ENCODE measurements at regions not wholly inside any gene's neighbourhood (a gene's known extent, or its start where the extent isn't known, plus 50 kb on each side); places are given as distances from the start of the nearest gene placed in this dataset.

DNA sequence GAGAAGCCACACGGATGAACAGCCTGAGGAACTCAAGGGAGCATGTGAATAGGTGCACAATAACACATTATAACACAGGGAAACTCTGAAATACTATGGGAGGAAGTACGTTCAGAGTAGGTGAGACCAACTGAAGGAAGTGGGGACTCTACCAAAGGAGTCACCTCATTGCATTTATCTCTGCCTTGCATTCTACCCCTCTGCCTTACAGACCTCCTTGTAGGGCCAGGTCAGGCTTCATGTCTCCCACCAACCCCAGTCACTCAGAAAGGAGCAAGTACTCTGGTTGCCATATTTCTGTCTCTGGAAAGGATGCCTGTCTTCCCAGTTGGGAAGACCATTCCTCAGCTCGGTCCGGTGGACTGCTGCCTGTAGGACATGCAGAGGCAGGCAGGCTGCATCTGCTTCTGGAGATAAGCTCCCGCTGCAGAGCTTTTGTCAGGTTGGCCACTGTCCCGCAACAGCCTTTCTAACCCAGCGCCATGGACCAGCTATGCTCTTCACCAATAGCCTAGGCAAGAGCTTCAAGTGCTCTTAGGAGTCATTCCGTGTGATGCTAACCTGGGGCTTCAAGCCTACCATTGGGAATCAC, 51.6 kb upstream of the ASIP start:
- no peaks in the 10 kb centered on the region for H4K20me1 ChIP-seq (ENCODE audit: insufficient read depth, low read length)
- H3K9ac ChIP-seq (ENCODE audit: insufficient read depth, low read length, poor library complexity, severe bottlenecking), result no peak overlapping the region
- H3K27me3 Mint-ChIP-seq (ENCODE audit: low read depth in 3 of 3), result peaks cover 8 to 24% (median 14%) of the 10 kb centered on the region in 3 donors
- H3K79me2 ChIP-seq (ENCODE audit: insufficient read depth, low read length), result no peaks in the 10 kb centered on the region
- intact Hi-C loops (cut with micrococcal nuclease), result no loop called here
- DNase-seq, result no peak
- no peak for TF ChIP-seq CTCF (IDR thresholded peaks at IDR 0.05)
- no peak overlapping the region for H3K27ac ChIP-seq (ENCODE audit: low read depth in 1 of 2, low read length in 2 of 2)
- H3K9me3 ChIP-seq (replicated peaks in 1 of 2; ENCODE audit: control insufficient read depth in 1 of 2, insufficient read depth in 1 of 2, low read length in 2 of 2), result no peaks in the 10 kb centered on the region
- H3K9me3 Mint-ChIP-seq, result no peaks in the 10 kb centered on the region
- H3K27me3 ChIP-seq (ENCODE audit: control insufficient read depth in 2 of 2, insufficient read depth in 2 of 2, low read length in 2 of 2), result no peaks in the 10 kb centered on the region
- H3K4me1 ChIP-seq (ENCODE audit: control insufficient read depth in 1 of 2, insufficient read depth in 2 of 2, low read length in 2 of 2), result no peaks in the 10 kb centered on the region
- WGBS (ENCODE audit: insufficient coverage), result 93% methylated on average over 6 of the region's 8 CpGs
- H3K4me3 Mint-ChIP-seq, result no peak overlapping the region
- H3K4me3 ChIP-seq (replicated peaks in 1 of 3; ENCODE audit: low read depth in 2 of 3, low read length in 3 of 3), result no peak overlapping the region
- H3K4me2 ChIP-seq (replicated peaks; ENCODE audit: extremely low read depth, low read length, poor library complexity, severe bottlenecking), result no peak overlapping the region
- no peaks in the 10 kb centered on the region for H3K36me3 Mint-ChIP-seq
- no peak overlapping the region for H2AFZ ChIP-seq (ENCODE audit: insufficient read depth, low read depth, low read length, poor library complexity, severe bottlenecking)
- no peaks in the 10 kb centered on the region for H3K4me1 Mint-ChIP-seq
- H3K27ac Mint-ChIP-seq, result no peak overlapping the region
- H3K36me3 ChIP-seq (replicated peaks in 1 of 2; ENCODE audit: control insufficient read depth in 1 of 2, insufficient read depth in 2 of 2, low read length in 2 of 2), result no peaks in the 10 kb centered on the region

- Histone ChIP-seq H3K27ac (ENCODE audit: low read depth in 1 of 2, low read length in 2 of 2) (no peak overlapping the region), H3K4me3 (replicated peaks in 1 of 3; ENCODE audit: low read depth in 2 of 3, low read length in 3 of 3) (no peak overlapping the region), H3K79me2 (ENCODE audit: insufficient read depth, low read length) (no peaks in the 10 kb centered on the region), H3K27me3 (ENCODE audit: control insufficient read depth in 2 of 2, insufficient read depth in 2 of 2, low read length in 2 of 2) (no peaks in the 10 kb centered on the region), H3K36me3 (replicated peaks in 1 of 2; ENCODE audit: control insufficient read depth in 1 of 2, insufficient read depth in 2 of 2, low read length in 2 of 2) (no peaks in the 10 kb centered on the region), H2AFZ (ENCODE audit: insufficient read depth, low read depth, low read length, poor library complexity, severe bottlenecking) (no peak overlapping the region), H3K9me3 (replicated peaks in 1 of 2; ENCODE audit: control insufficient read depth in 1 of 2, insufficient read depth in 1 of 2, low read length in 2 of 2) (no peaks in the 10 kb centered on the region), H3K9ac (ENCODE audit: insufficient read depth, low read length, poor library complexity, severe bottlenecking) (no peak overlapping the region), H4K20me1 (ENCODE audit: insufficient read depth, low read length) (no peaks in the 10 kb centered on the region), H3K4me2 (replicated peaks; ENCODE audit: extremely low read depth, low read length, poor library complexity, severe bottlenecking) (no peak overlapping the region), H3K4me1 (ENCODE audit: control insufficient read depth in 1 of 2, insufficient read depth in 2 of 2, low read length in 2 of 2) (no peaks in the 10 kb centered on the region)
- Mint-ChIP-seq H3K4me1 (no peaks in the 10 kb centered on the region), H3K36me3 (no peaks in the 10 kb centered on the region), H3K4me3 (no peak overlapping the region), H3K27me3 (ENCODE audit: low read depth in 3 of 3) (peaks cover 14 to 25% (median 14%) of the 10 kb centered on the region in 3 donors), H3K27ac (peak overlapping the region in 1 of 7 donors; percentile 21), H3K9me3 (no peaks in the 10 kb centered on the region)
- no peak for TF ChIP-seq CTCF (IDR thresholded peaks at IDR 0.05)
- intact Hi-C loops (cut with micrococcal nuclease), result no loop called here
- no peak for DNase-seq
- 54% methylated on average over 2 of the region's 3 CpGs for WGBS (ENCODE audit: insufficient coverage)
Measured at GRCh38 chr20:34190262-34190661, 51.0 kb upstream of the ASIP start.

All from CD14-positive monocyte (primary cell).